ENCODE measurements at regions not wholly inside any gene's neighbourhood (a gene's known extent, or its start where the extent isn't known, plus 50 kb on each side); places are given as distances from the start of the nearest gene placed in this dataset.

- TF ChIP-seq, protein P1, sequence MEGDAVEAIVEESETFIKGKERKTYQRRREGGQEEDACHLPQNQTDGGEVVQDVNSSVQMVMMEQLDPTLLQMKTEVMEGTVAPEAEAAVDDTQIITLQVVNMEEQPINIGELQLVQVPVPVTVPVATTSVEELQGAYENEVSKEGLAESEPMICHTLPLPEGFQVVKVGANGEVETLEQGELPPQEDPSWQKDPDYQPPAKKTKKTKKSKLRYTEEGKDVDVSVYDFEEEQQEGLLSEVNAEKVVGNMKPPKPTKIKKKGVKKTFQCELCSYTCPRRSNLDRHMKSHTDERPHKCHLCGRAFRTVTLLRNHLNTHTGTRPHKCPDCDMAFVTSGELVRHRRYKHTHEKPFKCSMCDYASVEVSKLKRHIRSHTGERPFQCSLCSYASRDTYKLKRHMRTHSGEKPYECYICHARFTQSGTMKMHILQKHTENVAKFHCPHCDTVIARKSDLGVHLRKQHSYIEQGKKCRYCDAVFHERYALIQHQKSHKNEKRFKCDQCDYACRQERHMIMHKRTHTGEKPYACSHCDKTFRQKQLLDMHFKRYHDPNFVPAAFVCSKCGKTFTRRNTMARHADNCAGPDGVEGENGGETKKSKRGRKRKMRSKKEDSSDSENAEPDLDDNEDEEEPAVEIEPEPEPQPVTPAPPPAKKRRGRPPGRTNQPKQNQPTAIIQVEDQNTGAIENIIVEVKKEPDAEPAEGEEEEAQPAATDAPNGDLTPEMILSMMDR (conservative IDR thresholded peaks at IDR 0.05; ENCODE audit: low read depth, low read length): no peak
- no peak for TF ChIP-seq POLR2A (IDR thresholded peaks at IDR 0.05; ENCODE audit: low read depth, low read length)
- no peak for TF ChIP-seq MAZ (IDR thresholded peaks at IDR 0.05; ENCODE audit: borderline replicate concordance, low read depth, low read length)
- no peak for TF ChIP-seq CHD1 (IDR thresholded peaks at IDR 0.05; ENCODE audit: low read depth, low read length)
- TF ChIP-seq, protein P2, sequence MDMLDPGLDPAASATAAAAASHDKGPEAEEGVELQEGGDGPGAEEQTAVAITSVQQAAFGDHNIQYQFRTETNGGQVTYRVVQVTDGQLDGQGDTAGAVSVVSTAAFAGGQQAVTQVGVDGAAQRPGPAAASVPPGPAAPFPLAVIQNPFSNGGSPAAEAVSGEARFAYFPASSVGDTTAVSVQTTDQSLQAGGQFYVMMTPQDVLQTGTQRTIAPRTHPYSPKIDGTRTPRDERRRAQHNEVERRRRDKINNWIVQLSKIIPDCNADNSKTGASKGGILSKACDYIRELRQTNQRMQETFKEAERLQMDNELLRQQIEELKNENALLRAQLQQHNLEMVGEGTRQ (IDR thresholded peaks at IDR 0.05; ENCODE audit: low read depth, low read length): no peak
- TF ChIP-seq, protein P3, sequence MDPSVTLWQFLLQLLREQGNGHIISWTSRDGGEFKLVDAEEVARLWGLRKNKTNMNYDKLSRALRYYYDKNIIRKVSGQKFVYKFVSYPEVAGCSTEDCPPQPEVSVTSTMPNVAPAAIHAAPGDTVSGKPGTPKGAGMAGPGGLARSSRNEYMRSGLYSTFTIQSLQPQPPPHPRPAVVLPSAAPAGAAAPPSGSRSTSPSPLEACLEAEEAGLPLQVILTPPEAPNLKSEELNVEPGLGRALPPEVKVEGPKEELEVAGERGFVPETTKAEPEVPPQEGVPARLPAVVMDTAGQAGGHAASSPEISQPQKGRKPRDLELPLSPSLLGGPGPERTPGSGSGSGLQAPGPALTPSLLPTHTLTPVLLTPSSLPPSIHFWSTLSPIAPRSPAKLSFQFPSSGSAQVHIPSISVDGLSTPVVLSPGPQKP (IDR thresholded peaks at IDR 0.05; ENCODE audit: borderline replicate concordance, low read depth, low read length): no peak
- no peak for TF ChIP-seq RAD21 (IDR thresholded peaks at IDR 0.05; ENCODE audit: low read length)
- no peak for TF ChIP-seq CEBPB (IDR thresholded peaks at IDR 0.05; ENCODE audit: low read depth, low read length)
- TF ChIP-seq RFX5 (IDR thresholded peaks at IDR 0.05; ENCODE audit: low read depth, low read length): no peak
These were observed 267.2 kb downstream of the MAN2A1 start for GRCh38 chr5:109956884-109957283.

Data from IMR-90 (cell line).